HepG2 (cell line): ENCODE measurements at regions not wholly inside any gene's neighbourhood (a gene's known extent, or its start where the extent isn't known, plus 50 kb on each side); places are given as distances from the start of the nearest gene placed in this dataset.

Experiments
- ATAC-seq: fragments of 200-7000 bp; cut with Tn5 transposase; 3 replicates; pipeline ENCODE4 v1.9.1; 2020; ENCODE audit warnings: mild to moderate bottlenecking, moderate library complexity
- BruUV-seq: library from RNA; stranded (reverse); fragments of 400-500 nt; replicated peaks from 2 replicates; lab custom pipeline; 2021; lab: Mats Ljungman, UMichigan
- CTCF ChIA-PET: fragments of 300-600 bp; formaldehyde crosslinking; extraction: SDS; loops from one replicate; lab custom pipeline; 2021; ENCODE audit warnings: low total read pairs, inconsistent platforms, low intra/inter-chr PET ratio; lab: Yijun Ruan, JAX
- POLR2A ChIA-PET: fragments of 350-600 bp; sonication (Branson Sonifier 250); formaldehyde crosslinking; loops from one replicate; lab custom pipeline; 2020; ENCODE audit warnings: antibody characterized with exemption, inconsistent platforms; lab: Yijun Ruan, JAX
- DNase-seq: peaks from one replicate; pipeline ENCODE4 v3.0.0-alpha.2; 2015; ENCODE audit warnings: low spot score
- FAIRE-seq: peaks from 3 replicates; lab custom pipeline; 2011; peaks lifted over from hg19 to GRCh38; lab: Jason Lieb, UNC
- H2AFZ ChIP-seq: one replicate; pipeline ENCODE4 v1.6.1; 2011; ENCODE audit warnings: low read length, inconsistent platforms
- H3K27ac ChIP-seq: fragments of 300-600 bp; 3 replicates; pipeline ENCODE4 v1.8.0; 2011; ENCODE audit warnings: mixed run types, mild to moderate bottlenecking, mixed read lengths, low read length, inconsistent platforms; ENCODE audit not compliant: insufficient read depth; ENCODE audit errors: extremely low read length
- H3K27me3 ChIP-seq, 2 experiments: fragments of 200-600 bp in 1 of 2; 2 replicates in 1 of 2; 3 replicates in 1 of 2; pipeline versions ENCODE4 v1.6.0 to v1.8.0; 2011; ENCODE audit warnings: low read length in 2 of 2, mild to moderate bottlenecking in 2 of 2, moderate library complexity in 2 of 2, inconsistent platforms in 1 of 2; ENCODE audit not compliant: insufficient read depth in 2 of 2, control insufficient read depth in 1 of 2
- H3K36me3 ChIP-seq, 2 experiments: fragments of 200-600 bp in 1 of 2; replicated peaks in 1 of 2; 2 replicates in 1 of 2; 3 replicates in 1 of 2; pipeline versions ENCODE4 v1.5.1 to v1.8.0; 2011; ENCODE audit warnings: low read length in 2 of 2, inconsistent platforms in 1 of 2; ENCODE audit not compliant: insufficient read depth in 2 of 2, control insufficient read depth in 1 of 2
- H3K4me1 ChIP-seq: 2 replicates; pipeline ENCODE4 v1.5.1; 2012; ENCODE audit warnings: low read length, inconsistent platforms; ENCODE audit not compliant: insufficient read depth
- H3K4me2 ChIP-seq: 2 replicates; pipeline ENCODE4 v1.6.0; 2011; ENCODE audit warnings: low read depth, low read length, inconsistent platforms
- H3K4me3 ChIP-seq, 3 experiments: fragments of 200-600 bp in 1 of 3; sonication (generic), shearing (Covaris generic) in 1 of 3; replicated peaks in 1 of 3; 2 replicates each; pipeline ENCODE4 v1.5.1; 2011 to 2016; ENCODE audit warnings: low read length in 3 of 3, inconsistent platforms in 2 of 3, low read depth in 2 of 3, mild to moderate bottlenecking in 2 of 3, control low read depth in 1 of 3, mixed read lengths in 1 of 3; ENCODE audit not compliant: insufficient read depth in 1 of 3
- H3K79me2 ChIP-seq: one replicate; pipeline ENCODE4 v1.6.1; 2011; ENCODE audit warnings: low read length, inconsistent platforms; ENCODE audit not compliant: insufficient read depth
- H3K9ac ChIP-seq: 2 replicates; pipeline ENCODE4 v1.6.0; 2011; ENCODE audit warnings: mild to moderate bottlenecking, low read depth, low read length, inconsistent platforms; ENCODE audit not compliant: insufficient read depth
- H3K9me3 ChIP-seq: 2 replicates; pipeline ENCODE4 v1.5.1; 2012; ENCODE audit warnings: mild to moderate bottlenecking, low read length
- H4K20me1 ChIP-seq: 2 replicates; pipeline ENCODE4 v1.6.0; 2011; ENCODE audit warnings: inconsistent platforms, mild to moderate bottlenecking, low read length, moderate library complexity; ENCODE audit not compliant: insufficient read depth
- HNF1A ChIP-seq, 2 experiments: sonication (generic) in 1 of 2; formaldehyde crosslinking in 1 of 2; IDR thresholded peaks; 2 replicates each; pipeline versions ENCODE4 v1.4.0 to v1.6.1; 2016 to 2020; ENCODE audit warnings: borderline replicate concordance in 1 of 2, low read depth in 1 of 2, mild to moderate bottlenecking in 1 of 2, missing genetic modification reagents in 1 of 2
- NFKB2 ChIP-seq: sonication (generic); formaldehyde crosslinking; IDR thresholded peaks from 2 replicates; pipeline ENCODE4 v1.4.0; 2020; ENCODE audit warnings: missing genetic modification reagents, borderline replicate concordance
- RXRA ChIP-seq: sonication (generic); formaldehyde crosslinking; IDR thresholded peaks from 2 replicates; pipeline ENCODE4 v1.5.1; 2020; ENCODE audit warnings: missing genetic modification reagents
- SNRNP70 ChIP-seq: fragments of 200-400 bp; formaldehyde crosslinking; IDR thresholded peaks from 2 replicates; pipeline ENCODE4 v1.6.1; 2017; ENCODE audit warnings: mild to moderate bottlenecking, low read depth, low read length, moderate library complexity
- TMF1 ChIP-seq: sonication (generic); formaldehyde crosslinking; IDR thresholded peaks from 2 replicates; pipeline ENCODE4 v1.8.1; 2022; ENCODE audit warnings: low read depth, missing genetic modification reagents
- ZFP62 ChIP-seq: sonication (generic); formaldehyde crosslinking; IDR thresholded peaks from 2 replicates; pipeline ENCODE4 v1.4.0; 2020; ENCODE audit warnings: missing genetic modification reagents
- ZNF101 ChIP-seq: sonication (generic); formaldehyde crosslinking; IDR thresholded peaks from 2 replicates; pipeline ENCODE4 v1.4.0; 2020; ENCODE audit warnings: mild to moderate bottlenecking, low read depth, missing genetic modification reagents, borderline replicate concordance
- ZSCAN9 ChIP-seq: IDR thresholded peaks from 2 replicates; pipeline ENCODE4 v1.6.1; 2016; ENCODE audit warnings: borderline replicate concordance
- WGBS: methylation state at CpG from one replicate; pipeline ENCODE4 v1.1.6; 2017; ENCODE audit warnings: low lambda C conversion rate; 5-methylcytosine and 5-hydroxymethylcytosine counted together
- in situ Hi-C: cut with HindIII; loops from 2 replicates; pipeline ENCODE4 v1.10.0; 2017; ENCODE audit warnings: low pct_unique_long_range_greater_than_20kb; ENCODE audit not compliant: extremely low pct_ligation_motif_present
- intact Hi-C: fragments of 100-400 bp; cut with micrococcal nuclease; formaldehyde crosslinking; loops from one replicate; pipeline ENCODE4 v1.10.0; 2022; ENCODE audit not compliant: unreplicated experiment
- TF ChIP-seq, protein P1 (sequence below): sonication (generic); formaldehyde crosslinking; IDR thresholded peaks from 2 replicates; pipeline ENCODE4 v1.4.0; 2020; ENCODE audit warnings: mild to moderate bottlenecking, low read depth, missing genetic modification reagents

GRCh38 chr6:33961691-33962090, 157.9 kb upstream of the MLN start (continued):
- no peak for TF ChIP-seq HNF1A (IDR thresholded peaks at IDR 0.05; ENCODE audit: low read depth)
- no peak for TF ChIP-seq HNF1A (CRISPR knock-in tag; IDR thresholded peaks at IDR 0.05; ENCODE audit: borderline replicate concordance)
- no peak for TF ChIP-seq RXRA
- TF ChIP-seq SNRNP70 = no peak

DNA sequence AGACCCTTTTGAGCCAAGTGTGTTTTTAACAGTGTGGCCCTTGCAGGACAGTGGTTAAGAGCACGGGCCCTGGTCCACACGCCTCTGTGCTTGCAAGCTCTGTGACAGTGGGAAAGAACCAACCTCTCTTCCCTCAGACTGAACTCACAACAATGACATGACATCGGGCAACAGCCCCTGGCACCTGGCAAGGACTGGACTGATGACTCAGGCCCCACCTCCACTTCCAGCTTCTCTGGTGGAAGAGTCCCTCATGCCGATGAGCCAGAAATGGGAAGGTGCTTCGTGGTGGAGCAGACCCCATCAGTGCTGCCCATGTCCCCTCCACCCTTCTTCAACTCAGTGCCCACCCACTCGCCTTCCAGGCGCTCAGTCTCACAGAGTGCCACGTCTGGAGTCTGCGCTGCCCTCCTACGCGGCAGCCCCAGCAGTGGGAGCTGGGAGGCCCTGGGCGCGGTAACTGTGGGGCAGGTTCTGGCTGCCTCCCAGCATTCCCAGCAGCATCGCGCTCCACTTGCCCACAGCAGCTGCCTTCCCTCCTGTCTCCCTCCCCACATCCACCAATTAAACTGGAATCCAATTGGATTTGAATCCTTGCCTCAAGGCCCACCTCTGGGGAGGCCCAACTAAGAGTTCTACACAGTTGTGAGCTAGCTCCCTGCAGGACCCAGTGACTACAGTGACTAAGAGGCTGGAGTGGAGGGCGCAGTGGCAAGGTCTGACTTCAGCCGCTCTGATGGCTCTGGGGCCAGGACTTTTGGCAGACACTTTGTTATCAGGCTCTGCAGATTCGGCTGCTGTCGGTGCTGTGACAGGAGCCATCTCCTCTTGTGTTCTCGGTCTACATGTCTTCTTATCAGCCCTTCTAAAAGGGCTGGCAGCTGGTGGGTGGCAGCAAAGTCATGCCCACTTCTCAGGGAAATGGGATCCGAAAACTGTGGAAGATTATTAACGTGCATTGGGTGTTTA, 156.8 kb upstream of the MLN start:
- Histone ChIP-seq H3K27ac (no peak overlapping the region), H3K4me2 (no peak overlapping the region), H3K9ac (no peak overlapping the region), H3K9me3 (no peaks in the 10 kb centered on the region), H3K4me3 (no peak overlapping the region), H4K20me1 (no peaks in the 10 kb centered on the region; the same call in 1 of the 2 replicates), H2AFZ (no peak overlapping the region), H3K27me3 (peaks cover 5 to 53% of the 10 kb centered on the region in 2 experiments)
- CTCF ChIA-PET = no interaction called here
- no TSS peak for BruUV-seq
- FAIRE-seq (no peak), ATAC-seq (no peak), DNase-seq (no peak)
- POLR2A ChIA-PET = no interaction called here
- in situ Hi-C loops = no loop called here
- no peak for TF ChIP-seq ZSCAN9 (CRISPR knock-in tag)
- TF ChIP-seq TMF1 = no peak
- no peak for TF ChIP-seq ZNF101 (CRISPR knock-in tag)
- TF ChIP-seq, protein P1, sequence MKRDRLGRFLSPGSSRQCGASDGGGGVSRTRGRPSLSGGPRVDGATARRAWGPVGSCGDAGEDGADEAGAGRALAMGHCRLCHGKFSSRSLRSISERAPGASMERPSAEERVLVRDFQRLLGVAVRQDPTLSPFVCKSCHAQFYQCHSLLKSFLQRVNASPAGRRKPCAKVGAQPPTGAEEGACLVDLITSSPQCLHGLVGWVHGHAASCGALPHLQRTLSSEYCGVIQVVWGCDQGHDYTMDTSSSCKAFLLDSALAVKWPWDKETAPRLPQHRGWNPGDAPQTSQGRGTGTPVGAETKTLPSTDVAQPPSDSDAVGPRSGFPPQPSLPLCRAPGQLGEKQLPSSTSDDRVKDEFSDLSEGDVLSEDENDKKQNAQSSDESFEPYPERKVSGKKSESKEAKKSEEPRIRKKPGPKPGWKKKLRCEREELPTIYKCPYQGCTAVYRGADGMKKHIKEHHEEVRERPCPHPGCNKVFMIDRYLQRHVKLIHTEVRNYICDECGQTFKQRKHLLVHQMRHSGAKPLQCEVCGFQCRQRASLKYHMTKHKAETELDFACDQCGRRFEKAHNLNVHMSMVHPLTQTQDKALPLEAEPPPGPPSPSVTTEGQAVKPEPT (CRISPR knock-in tag) = no peak
- TF ChIP-seq NFKB2 (CRISPR knock-in tag) = no peak
- TF ChIP-seq ZFP62 (CRISPR knock-in tag) = no peak
- TF ChIP-seq, all 625 proteins: peak for 0
- Histone ChIP-seq H3K79me2 (no peaks in the 10 kb centered on the region), H3K36me3 (no peaks in the 10 kb centered on the region), H3K4me1 (no peaks in the 10 kb centered on the region)
- intact Hi-C loops = no loop called here
- WGBS = 31% methylated on average over 12 of the region's 22 CpGs
